HL-60 (cell line): ENCODE measurements at regions not wholly inside any gene's neighbourhood (a gene's known extent, or its start where the extent isn't known, plus 50 kb on each side); places are given as distances from the start of the nearest gene placed in this dataset.

Experiments used
- DNase-seq, 2 experiments: peaks; one replicate each; pipeline ENCODE4 v3.0.0-alpha.2; 2010 to 2020; ENCODE audit warnings: low read depth in 1 of 2, low spot score in 1 of 2
- H3K27ac ChIP-seq: fragments of 250-450 bp; sonication (Bioruptor Pico); replicated peaks from 2 replicates; pipeline ENCODE4 v1.5.1; 2020; ENCODE audit warnings: mild to moderate bottlenecking, moderate library complexity
- H3K27me3 ChIP-seq: fragments of 250-450 bp; sonication (Bioruptor Pico); 2 replicates; pipeline ENCODE4 v1.5.1; 2021; ENCODE audit warnings: mild to moderate bottlenecking, moderate library complexity; ENCODE audit not compliant: insufficient read depth, poor library complexity, severe bottlenecking
- H3K4me3 ChIP-seq: replicated peaks from 2 replicates; pipeline ENCODE4 v1.5.1; 2011; ENCODE audit warnings: mild to moderate bottlenecking, control low read depth, low read length; ENCODE audit not compliant: insufficient read depth
- GABPA ChIP-seq: IDR thresholded peaks from 2 replicates; pipeline ENCODE4 v1.6.1; 2012; ENCODE audit warnings: low read depth
- POLR2AphosphoS5 ChIP-seq: IDR thresholded peaks from 2 replicates; pipeline ENCODE4 v1.6.1; 2012; ENCODE audit warnings: low read depth
- SPI1 ChIP-seq: IDR thresholded peaks from 2 replicates; pipeline ENCODE4 v1.6.1; 2012; ENCODE audit warnings: low read depth, mild to moderate bottlenecking, borderline replicate concordance
- TF ChIP-seq, protein P1 (sequence below): IDR thresholded peaks from 2 replicates; pipeline ENCODE4 v1.6.1; 2012; ENCODE audit warnings: low read depth; ENCODE audit not compliant: insufficient replicate concordance
- TF ChIP-seq, protein P2 (sequence below): IDR thresholded peaks from one replicate; pipeline ENCODE4 v1.5.1; 2011; ENCODE audit warnings: low read length, control low read depth, inconsistent platforms; ENCODE audit not compliant: insufficient read depth

DNA sequence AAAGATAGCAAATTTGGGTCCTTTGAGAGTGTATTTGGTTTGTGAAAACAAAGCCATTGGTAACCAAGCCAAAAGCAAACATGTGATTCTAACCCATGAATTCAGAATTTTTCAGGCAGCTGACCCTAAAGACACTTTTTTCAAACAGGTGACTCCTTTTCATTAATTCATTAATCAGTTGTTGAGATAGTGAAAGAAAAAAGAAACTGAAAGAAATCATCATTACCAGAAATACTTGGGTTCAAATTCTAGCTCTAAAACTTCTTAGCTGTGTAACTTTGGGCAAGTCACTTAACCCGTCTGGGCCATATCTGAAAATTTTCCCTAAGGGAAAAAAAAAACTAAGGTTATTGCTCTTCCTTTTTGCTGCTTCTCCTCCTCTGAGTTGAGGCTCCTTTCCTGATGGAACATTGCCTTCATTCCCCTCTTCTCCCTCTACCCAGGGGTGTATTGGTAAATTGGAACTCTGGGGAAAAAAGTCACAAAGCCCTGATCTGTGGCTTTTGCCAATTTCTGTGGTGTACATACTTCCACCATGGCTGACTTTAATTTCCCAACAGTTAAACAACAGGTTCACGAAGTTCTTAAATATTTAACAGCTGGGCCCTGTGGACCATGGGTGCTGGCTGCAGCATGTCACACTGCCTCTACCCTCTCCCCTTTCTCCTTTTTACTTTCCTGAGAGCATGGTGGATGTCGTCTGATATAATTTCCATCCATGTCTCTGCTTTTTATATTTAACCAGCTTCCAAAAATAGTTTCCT lies 120.3 kb downstream of the ASB7 start:
- H3K27me3 ChIP-seq: no peaks in the 10 kb centered on the region
- no peak for DNase-seq
- H3K4me3 ChIP-seq: no peak overlapping the region
- TF ChIP-seq, protein P1, sequence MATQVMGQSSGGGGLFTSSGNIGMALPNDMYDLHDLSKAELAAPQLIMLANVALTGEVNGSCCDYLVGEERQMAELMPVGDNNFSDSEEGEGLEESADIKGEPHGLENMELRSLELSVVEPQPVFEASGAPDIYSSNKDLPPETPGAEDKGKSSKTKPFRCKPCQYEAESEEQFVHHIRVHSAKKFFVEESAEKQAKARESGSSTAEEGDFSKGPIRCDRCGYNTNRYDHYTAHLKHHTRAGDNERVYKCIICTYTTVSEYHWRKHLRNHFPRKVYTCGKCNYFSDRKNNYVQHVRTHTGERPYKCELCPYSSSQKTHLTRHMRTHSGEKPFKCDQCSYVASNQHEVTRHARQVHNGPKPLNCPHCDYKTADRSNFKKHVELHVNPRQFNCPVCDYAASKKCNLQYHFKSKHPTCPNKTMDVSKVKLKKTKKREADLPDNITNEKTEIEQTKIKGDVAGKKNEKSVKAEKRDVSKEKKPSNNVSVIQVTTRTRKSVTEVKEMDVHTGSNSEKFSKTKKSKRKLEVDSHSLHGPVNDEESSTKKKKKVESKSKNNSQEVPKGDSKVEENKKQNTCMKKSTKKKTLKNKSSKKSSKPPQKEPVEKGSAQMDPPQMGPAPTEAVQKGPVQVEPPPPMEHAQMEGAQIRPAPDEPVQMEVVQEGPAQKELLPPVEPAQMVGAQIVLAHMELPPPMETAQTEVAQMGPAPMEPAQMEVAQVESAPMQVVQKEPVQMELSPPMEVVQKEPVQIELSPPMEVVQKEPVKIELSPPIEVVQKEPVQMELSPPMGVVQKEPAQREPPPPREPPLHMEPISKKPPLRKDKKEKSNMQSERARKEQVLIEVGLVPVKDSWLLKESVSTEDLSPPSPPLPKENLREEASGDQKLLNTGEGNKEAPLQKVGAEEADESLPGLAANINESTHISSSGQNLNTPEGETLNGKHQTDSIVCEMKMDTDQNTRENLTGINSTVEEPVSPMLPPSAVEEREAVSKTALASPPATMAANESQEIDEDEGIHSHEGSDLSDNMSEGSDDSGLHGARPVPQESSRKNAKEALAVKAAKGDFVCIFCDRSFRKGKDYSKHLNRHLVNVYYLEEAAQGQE: no peak
- TF ChIP-seq, protein P2, sequence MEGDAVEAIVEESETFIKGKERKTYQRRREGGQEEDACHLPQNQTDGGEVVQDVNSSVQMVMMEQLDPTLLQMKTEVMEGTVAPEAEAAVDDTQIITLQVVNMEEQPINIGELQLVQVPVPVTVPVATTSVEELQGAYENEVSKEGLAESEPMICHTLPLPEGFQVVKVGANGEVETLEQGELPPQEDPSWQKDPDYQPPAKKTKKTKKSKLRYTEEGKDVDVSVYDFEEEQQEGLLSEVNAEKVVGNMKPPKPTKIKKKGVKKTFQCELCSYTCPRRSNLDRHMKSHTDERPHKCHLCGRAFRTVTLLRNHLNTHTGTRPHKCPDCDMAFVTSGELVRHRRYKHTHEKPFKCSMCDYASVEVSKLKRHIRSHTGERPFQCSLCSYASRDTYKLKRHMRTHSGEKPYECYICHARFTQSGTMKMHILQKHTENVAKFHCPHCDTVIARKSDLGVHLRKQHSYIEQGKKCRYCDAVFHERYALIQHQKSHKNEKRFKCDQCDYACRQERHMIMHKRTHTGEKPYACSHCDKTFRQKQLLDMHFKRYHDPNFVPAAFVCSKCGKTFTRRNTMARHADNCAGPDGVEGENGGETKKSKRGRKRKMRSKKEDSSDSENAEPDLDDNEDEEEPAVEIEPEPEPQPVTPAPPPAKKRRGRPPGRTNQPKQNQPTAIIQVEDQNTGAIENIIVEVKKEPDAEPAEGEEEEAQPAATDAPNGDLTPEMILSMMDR: no peak
- TF ChIP-seq POLR2AphosphoS5 (no peak), GABPA (no peak), SPI1 (no peak)
- no peak overlapping the region for H3K27ac ChIP-seq

DNA sequence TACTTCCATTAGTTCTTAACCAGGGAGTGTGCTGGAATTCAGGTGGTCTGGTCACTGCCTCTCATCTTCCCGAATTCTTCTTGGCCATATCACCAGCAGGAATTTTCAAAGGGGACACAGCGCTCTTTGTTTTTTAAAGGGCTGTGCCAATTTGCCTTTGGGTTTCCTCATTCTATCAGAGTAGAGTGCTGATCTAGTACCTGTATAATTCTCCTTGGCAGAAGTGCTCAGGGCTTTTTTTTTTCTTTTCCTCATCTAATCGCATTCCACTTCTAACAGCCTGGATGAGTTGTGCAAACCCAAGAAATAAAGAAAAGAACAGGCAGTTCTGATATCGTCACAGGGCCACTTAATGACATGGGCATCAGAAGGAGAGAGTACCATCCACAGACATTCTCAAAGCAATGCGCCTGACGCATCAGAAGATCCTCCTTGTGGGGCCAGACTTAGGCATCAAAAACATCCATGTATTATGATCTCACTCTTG lies 121.0 kb downstream of the ASB7 start:
- no peak for DNase-seq
- H3K4me3 ChIP-seq: no peak overlapping the region
- TF ChIP-seq, protein P1: no peak
- TF ChIP-seq GABPA (no peak), POLR2AphosphoS5 (no peak), SPI1 (no peak)
- TF ChIP-seq, protein P2: no peak
- H3K27me3 ChIP-seq: no peaks in the 10 kb centered on the region
- H3K27ac ChIP-seq: no peak overlapping the region

DNA sequence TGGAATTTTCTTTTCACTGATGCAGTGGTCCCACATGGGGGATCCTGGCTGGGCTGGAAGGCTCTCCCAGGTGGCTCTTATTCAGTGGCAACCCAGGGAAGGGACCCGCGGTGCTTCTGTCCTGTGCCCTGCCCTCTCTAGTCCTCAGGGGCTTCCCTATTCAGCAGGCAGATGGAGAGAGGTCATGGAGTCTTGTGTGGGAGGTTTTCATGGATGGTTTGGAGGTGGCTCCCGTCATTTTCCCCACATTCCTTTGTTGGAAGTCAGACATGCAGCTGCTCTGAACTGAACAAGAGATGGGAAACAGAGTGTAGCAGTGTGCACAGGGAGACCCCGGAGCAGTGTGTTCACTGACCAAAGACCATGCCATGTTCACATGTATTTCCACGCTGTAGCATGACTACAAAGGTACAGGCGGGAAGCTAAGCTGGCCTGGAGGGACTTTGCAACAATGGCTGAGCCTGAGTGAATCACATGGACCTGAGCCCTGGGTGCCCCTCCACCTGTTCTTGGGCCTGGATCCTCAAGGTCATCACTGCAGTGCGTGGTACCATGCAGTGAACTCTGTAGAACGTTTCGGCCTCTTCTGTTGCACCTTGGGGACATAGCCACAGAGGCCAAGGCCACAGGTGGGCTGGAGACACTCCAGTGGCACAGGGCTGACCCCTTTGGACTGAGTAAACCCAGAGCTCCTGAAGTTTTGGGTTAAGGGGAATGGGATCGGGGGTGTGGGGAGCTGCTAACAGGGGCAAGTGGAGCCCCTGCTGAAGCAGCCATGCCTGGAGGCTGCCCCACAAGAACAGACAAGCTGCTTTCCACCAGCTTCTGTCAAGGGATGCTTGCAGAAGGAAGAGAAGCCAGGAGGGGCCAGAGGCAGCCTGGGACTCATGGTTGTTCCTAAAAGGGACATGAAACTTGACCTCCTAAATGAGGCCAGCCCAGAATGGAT lies 123.0 kb downstream of the ASB7 start:
- Histone ChIP-seq H3K4me3 (no peak overlapping the region), H3K27ac (no peak overlapping the region), H3K27me3 (no peaks in the 10 kb centered on the region)
- DNase-seq: no peak
- TF ChIP-seq GABPA (no peak), SPI1 (no peak), POLR2AphosphoS5 (no peak)
- TF ChIP-seq, protein P1: no peak
- TF ChIP-seq, protein P2: no peak
